DMS53 (cell line): ENCODE measurements at regions not wholly inside any gene's neighbourhood (a gene's known extent, or its start where the extent isn't known, plus 50 kb on each side); places are given as distances from the start of the nearest gene placed in this dataset.
"Not testable (repeated sequence)": the region's sequence is repeated elsewhere in the genome, so short reads cannot be mapped to it uniquely, and the experiment has no call there.

ENCODE experiments used
- DNase-seq: peaks from one replicate; lab custom pipeline; 2025; lab: John Stamatoyannopoulos, UW

GRCh38 chr13:111668451-111668850 lies 348.0 kb downstream of the TEX29 start:
- no peak for DNase-seq

GRCh38 chr13:111672198-111672597 lies 351.8 kb downstream of the TEX29 start:
- DNase-seq, result not testable (repeated sequence)

- DNase-seq, result not testable (repeated sequence)
Observed at GRCh38 chr13:111678120-111678882, 357.9 kb downstream of the TEX29 start.

- DNase-seq, result not testable (repeated sequence)
Observed at GRCh38 chr13:111679645-111680044, 359.2 kb downstream of the TEX29 start.

GRCh38 chr13:111680100-111680499 lies 359.7 kb downstream of the TEX29 start:
- DNase-seq, result not testable (repeated sequence)

GRCh38 chr13:111692028-111692427 lies 371.6 kb downstream of the TEX29 start:
- DNase-seq, result not testable (repeated sequence)

- DNase-seq, result not testable (repeated sequence)
Observed at GRCh38 chr13:111696121-111696520, 370.8 kb upstream of the SOX1 start.

- not testable (repeated sequence) for DNase-seq
Observed at GRCh38 chr13:111702059-111702458, 364.9 kb upstream of the SOX1 start.
